Trophoblast cell (in vitro differentiated cells and primary cell): ENCODE measurements at regions not wholly inside any gene's neighbourhood (a gene's known extent, or its start where the extent isn't known, plus 50 kb on each side); places are given as distances from the start of the nearest gene placed in this dataset.

Experiments used
- DNase-seq, 2 donors: peaks; one replicate each; pipeline ENCODE4 v3.0.0-alpha.2; 2016
- H2AFZ ChIP-seq: 2 replicates; pipeline ENCODE4 v1.6.1; 2013; ENCODE audit warnings: low read length, moderate library complexity, mild to moderate bottlenecking; ENCODE audit not compliant: insufficient read depth, poor library complexity
- H2AK5ac ChIP-seq: 2 replicates; pipeline ENCODE4 v1.6.1; 2013; ENCODE audit warnings: mild to moderate bottlenecking, low read length
- H2BK120ac ChIP-seq: 2 replicates; pipeline ENCODE4 v1.6.1; 2013; ENCODE audit warnings: low read length, mild to moderate bottlenecking, moderate library complexity; ENCODE audit not compliant: insufficient read depth, poor library complexity
- H2BK12ac ChIP-seq: 2 replicates; pipeline ENCODE4 v1.6.1; 2013; ENCODE audit warnings: mild to moderate bottlenecking, low read length, moderate library complexity
- H2BK5ac ChIP-seq: 2 replicates; pipeline ENCODE4 v1.6.1; 2013; ENCODE audit warnings: low read length, low read depth, moderate library complexity, mild to moderate bottlenecking; ENCODE audit not compliant: poor library complexity
- H3K14ac ChIP-seq: 2 replicates; pipeline ENCODE4 v1.6.1; 2013; ENCODE audit warnings: mild to moderate bottlenecking, low read length
- H3K18ac ChIP-seq: 2 replicates; pipeline ENCODE4 v1.6.1; 2013; ENCODE audit warnings: mild to moderate bottlenecking, low read length
- H3K23ac ChIP-seq: 2 replicates; pipeline ENCODE4 v1.6.1; 2013; ENCODE audit warnings: low read length
- H3K27ac ChIP-seq: 2 replicates; pipeline ENCODE4 v1.5.1; 2013; ENCODE audit warnings: low read depth, mild to moderate bottlenecking, inconsistent platforms, low read length, moderate library complexity
- H3K27me3 ChIP-seq: 2 replicates; pipeline ENCODE4 v1.6.1; 2013; ENCODE audit warnings: inconsistent platforms, mild to moderate bottlenecking, low read length, moderate library complexity; ENCODE audit not compliant: insufficient read depth
- H3K36me3 ChIP-seq, 2 experiments: 1 replicate in 1 of 2; 2 replicates in 1 of 2; pipeline ENCODE4 v1.6.1; 2013; ENCODE audit warnings: low read length in 2 of 2, mild to moderate bottlenecking in 2 of 2, moderate library complexity in 1 of 2; ENCODE audit not compliant: insufficient read depth in 2 of 2, control insufficient read depth in 1 of 2
- H3K4ac ChIP-seq: 2 replicates; pipeline ENCODE4 v1.6.1; 2013; ENCODE audit warnings: low read depth, mild to moderate bottlenecking, low read length, moderate library complexity
- H3K4me1 ChIP-seq, 2 experiments: 1 replicate in 1 of 2; 2 replicates in 1 of 2; pipeline ENCODE4 v1.6.1; 2013; ENCODE audit warnings: low read length in 2 of 2, mild to moderate bottlenecking in 2 of 2, moderate library complexity in 1 of 2; ENCODE audit not compliant: insufficient read depth in 2 of 2, control insufficient read depth in 1 of 2
- H3K4me2 ChIP-seq: 2 replicates; pipeline ENCODE4 v1.6.1; 2013; ENCODE audit warnings: inconsistent platforms, mild to moderate bottlenecking, low read length, moderate library complexity
- H3K4me3 ChIP-seq: 2 replicates; pipeline ENCODE4 v1.5.1; 2013; ENCODE audit warnings: mild to moderate bottlenecking, low read depth, low read length, inconsistent platforms
- H3K79me1 ChIP-seq: one replicate; pipeline ENCODE4 v1.6.1; 2013; ENCODE audit warnings: low read length
- H3K79me2 ChIP-seq: 2 replicates; pipeline ENCODE4 v1.6.1; 2013; ENCODE audit warnings: low read length, mild to moderate bottlenecking; ENCODE audit not compliant: control insufficient read depth, insufficient read depth, poor library complexity
- H3K9ac ChIP-seq: 2 replicates; pipeline ENCODE4 v1.6.1; 2013; ENCODE audit warnings: mild to moderate bottlenecking, low read length
- H3K9me3 ChIP-seq: 2 replicates; pipeline ENCODE4 v1.6.1; 2013; ENCODE audit warnings: low read depth, mild to moderate bottlenecking, control low read depth, inconsistent platforms, low read length; ENCODE audit not compliant: insufficient read depth
- H4K12ac ChIP-seq: 2 replicates; pipeline ENCODE4 v1.6.1; 2013; ENCODE audit warnings: low read depth, mild to moderate bottlenecking, low read length, moderate library complexity
- H4K8ac ChIP-seq: 2 replicates; pipeline ENCODE4 v1.6.1; 2013; ENCODE audit warnings: low read depth, mild to moderate bottlenecking, low read length, moderate library complexity
- H4K91ac ChIP-seq: one replicate; pipeline ENCODE4 v1.6.1; 2013; ENCODE audit warnings: low read depth, mild to moderate bottlenecking, low read length, moderate library complexity
- WGBS: extraction: QIAGEN DNeasy Blood & Tissue Kit; methylation state at CpG from one replicate; pipeline ENCODE4 v1.1.7; 2013; ENCODE audit warnings: missing lambda C conversion rate; ENCODE audit not compliant: insufficient read length, insufficient coverage; ENCODE audit errors: extremely low coverage; 5-methylcytosine and 5-hydroxymethylcytosine counted together

DNA sequence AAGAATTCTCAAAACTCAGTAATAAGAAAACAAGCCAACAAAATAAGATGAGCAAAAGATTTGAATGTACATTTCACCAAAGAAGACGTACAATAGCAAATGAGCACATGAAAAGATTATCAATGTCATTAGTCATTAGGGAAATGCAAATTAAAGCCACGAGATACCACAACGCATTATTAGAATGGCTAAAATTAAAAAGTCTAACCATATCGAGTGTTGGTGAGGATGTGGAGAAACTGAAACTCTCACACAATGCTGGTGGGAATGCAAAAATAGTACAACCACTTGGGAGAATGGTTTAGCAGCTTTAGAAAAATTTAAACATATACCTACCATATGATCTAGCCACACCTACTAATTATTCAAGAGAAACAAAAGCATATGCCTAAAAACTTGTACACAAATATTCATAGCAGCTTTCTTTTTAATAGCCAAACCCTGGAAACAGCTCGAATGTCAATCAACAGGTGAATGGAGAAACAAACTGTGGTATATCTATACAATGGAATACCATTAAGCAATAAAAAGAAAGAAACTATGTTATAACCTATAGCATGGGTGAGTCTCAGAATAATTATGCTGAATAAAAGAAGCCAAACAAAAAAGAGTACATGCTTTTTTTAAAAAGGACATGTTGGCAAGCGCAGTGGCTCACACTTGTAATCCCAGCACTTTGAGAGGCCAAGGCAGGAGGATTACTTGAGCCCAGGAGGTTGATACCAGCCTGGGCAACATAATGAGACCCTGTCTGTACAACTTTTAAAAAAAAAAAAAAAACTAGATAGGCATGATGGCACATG is 103.6 kb downstream of the LITAF start:
- DNase-seq = no peak
- WGBS = no CpG with 5 or more reads among the region's 6 CpGs

DNA sequence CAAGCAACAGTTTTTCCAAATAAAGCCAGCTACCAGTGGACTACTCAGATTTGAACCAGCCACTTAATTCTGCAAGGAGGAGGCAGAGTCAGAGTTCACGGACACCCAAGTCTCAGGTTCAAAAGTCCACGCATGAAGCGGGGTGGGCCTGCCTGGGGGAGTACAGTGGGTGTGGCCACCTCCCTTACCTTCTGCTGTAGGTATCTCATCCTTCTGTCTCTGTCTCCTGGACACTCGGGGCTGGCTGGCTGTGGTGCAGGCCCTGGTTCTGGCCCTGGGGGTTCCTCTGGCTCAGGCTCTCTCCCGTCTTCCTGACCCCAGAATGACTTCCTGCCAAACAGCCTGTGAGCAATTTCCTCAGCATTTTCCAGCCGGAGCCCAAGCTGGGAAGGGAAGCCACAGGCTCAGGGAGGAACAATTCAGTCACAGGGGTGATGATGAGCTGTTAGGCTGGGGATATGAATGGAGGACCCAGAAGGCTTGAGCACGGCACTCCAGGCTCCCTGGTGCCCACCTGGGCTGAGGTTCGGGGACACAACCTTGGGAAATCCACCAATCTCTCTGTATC is 101.9 kb downstream of the LITAF start:
- H3K79me2 ChIP-seq = no peaks in the 10 kb centered on the region
- no peak overlapping the region for H4K8ac ChIP-seq
- WGBS = no CpG with 5 or more reads among the region's 8 CpGs
- H3K14ac ChIP-seq = no peak overlapping the region
- H3K9me3 ChIP-seq = peaks cover 7% of the 10 kb centered on the region
- no peaks in the 10 kb centered on the region for H3K36me3 ChIP-seq
- no peak overlapping the region for H3K18ac ChIP-seq
- no peak overlapping the region for H3K27ac ChIP-seq
- no peak for DNase-seq
- H3K4me3 ChIP-seq = no peak overlapping the region
- H2BK12ac ChIP-seq = no peak overlapping the region
- H2BK120ac ChIP-seq = no peak overlapping the region
- H2AK5ac ChIP-seq = no peak overlapping the region
- H3K4ac ChIP-seq = no peak overlapping the region
- no peak overlapping the region for H2AFZ ChIP-seq
- H4K91ac ChIP-seq = no peak overlapping the region
- H3K79me1 ChIP-seq = no peaks in the 10 kb centered on the region
- no peaks in the 10 kb centered on the region for H3K27me3 ChIP-seq
- no peak overlapping the region for H4K12ac ChIP-seq
- H2BK5ac ChIP-seq = no peak overlapping the region
- no peak overlapping the region for H3K23ac ChIP-seq
- no peak overlapping the region for H3K4me2 ChIP-seq
- no peak overlapping the region for H3K9ac ChIP-seq
- peaks cover 0 to 2% of the 10 kb centered on the region in 2 experiments for H3K4me1 ChIP-seq

More for the DNA sequence above, 103.6 kb downstream of the LITAF start:
- Histone ChIP-seq H2AFZ (no peak overlapping the region), H3K36me3 (no peaks in the 10 kb centered on the region), H2BK5ac (no peak overlapping the region), H2BK12ac (no peak overlapping the region), H4K91ac (no peak overlapping the region), H3K79me2 (no peaks in the 10 kb centered on the region), H4K12ac (no peak overlapping the region), H3K9me3 (peaks cover 7% of the 10 kb centered on the region), H3K4me3 (no peak overlapping the region), H2BK120ac (no peak overlapping the region), H3K18ac (no peak overlapping the region), H2AK5ac (no peak overlapping the region), H3K79me1 (no peaks in the 10 kb centered on the region), H3K4ac (no peak overlapping the region), H3K23ac (no peak overlapping the region), H3K4me1 (no peaks in the 10 kb centered on the region), H3K27ac (no peak overlapping the region), H3K14ac (no peak overlapping the region), H3K9ac (no peak overlapping the region), H3K4me2 (no peak overlapping the region), H3K27me3 (no peaks in the 10 kb centered on the region), H4K8ac (no peak overlapping the region)

DNA sequence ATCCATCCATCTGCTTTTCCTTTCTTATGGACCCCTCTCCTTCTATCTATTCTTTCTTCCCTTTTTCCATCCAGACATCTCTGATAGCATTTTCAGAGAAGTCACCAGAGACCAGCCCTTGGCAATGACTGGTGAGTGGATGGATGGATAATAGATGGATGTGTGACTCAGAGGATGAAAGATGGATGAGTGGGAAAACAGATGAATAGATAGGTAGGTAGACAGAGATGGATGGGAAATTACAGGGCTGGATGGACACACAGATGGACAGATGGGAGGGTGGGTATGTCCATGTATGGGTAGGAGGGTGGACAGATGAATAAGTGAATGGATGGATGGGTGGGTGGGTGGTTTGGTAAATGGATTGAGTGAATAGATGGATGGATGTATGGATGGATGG is 101.0 kb downstream of the LITAF start:
- H2AK5ac ChIP-seq = no peak overlapping the region
- H3K9ac ChIP-seq = no peak overlapping the region
- peaks cover 0 to 2% of the 10 kb centered on the region in 2 experiments for H3K4me1 ChIP-seq
- H2BK120ac ChIP-seq = no peak overlapping the region
- H3K27me3 ChIP-seq = no peaks in the 10 kb centered on the region
- no peaks in the 10 kb centered on the region for H3K36me3 ChIP-seq
- no peak overlapping the region for H4K8ac ChIP-seq
- H3K27ac ChIP-seq = no peak overlapping the region
- no peaks in the 10 kb centered on the region for H3K79me1 ChIP-seq
- H2BK12ac ChIP-seq = no peak overlapping the region
- no peak overlapping the region for H2BK5ac ChIP-seq
- no peaks in the 10 kb centered on the region for H3K79me2 ChIP-seq
- DNase-seq = no peak
- no peak overlapping the region for H3K4ac ChIP-seq
- H4K91ac ChIP-seq = no peak overlapping the region
- H3K14ac ChIP-seq = no peak overlapping the region
- no peak overlapping the region for H3K4me3 ChIP-seq
- H3K23ac ChIP-seq = no peak overlapping the region
- H3K9me3 ChIP-seq = peaks cover 7% of the 10 kb centered on the region
- H3K18ac ChIP-seq = no peak overlapping the region
- no peak overlapping the region for H4K12ac ChIP-seq
- H3K4me2 ChIP-seq = no peak overlapping the region
- H2AFZ ChIP-seq = no peak overlapping the region

DNA sequence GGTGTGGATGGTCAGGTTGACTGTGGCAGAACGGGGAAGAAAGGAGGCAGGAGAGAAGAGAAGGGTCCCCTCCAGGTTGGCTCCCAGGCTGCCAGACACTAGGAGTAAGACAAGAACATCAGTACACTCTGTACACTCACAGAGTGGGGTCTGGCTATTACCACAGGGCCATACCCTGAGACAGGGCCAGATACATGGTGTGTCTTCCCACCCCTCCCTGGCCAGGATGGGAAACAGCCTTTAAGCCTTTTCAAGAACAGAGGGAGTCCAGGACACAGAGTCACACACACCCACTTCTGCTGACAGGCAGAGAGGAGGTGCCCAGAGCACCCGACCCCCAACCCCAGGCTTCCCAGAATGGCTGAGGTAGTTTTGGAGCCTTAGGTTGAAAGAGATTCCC is 99.4 kb downstream of the LITAF start:
- no peak overlapping the region for H3K9ac ChIP-seq
- no peak overlapping the region for H3K27ac ChIP-seq
- no peak overlapping the region for H3K4ac ChIP-seq
- no peaks in the 10 kb centered on the region for H3K27me3 ChIP-seq
- H2AK5ac ChIP-seq = no peak overlapping the region
- no peak for DNase-seq
- H2AFZ ChIP-seq = peak overlapping the region; percentile 45
- no peak overlapping the region for H3K18ac ChIP-seq
- H4K8ac ChIP-seq = no peak overlapping the region
- no peak overlapping the region for H4K12ac ChIP-seq
- no peak overlapping the region for H3K23ac ChIP-seq
- peaks cover 7% of the 10 kb centered on the region for H3K9me3 ChIP-seq
- H3K36me3 ChIP-seq = no peaks in the 10 kb centered on the region
- no peak overlapping the region for H3K4me2 ChIP-seq
- no peak overlapping the region for H4K91ac ChIP-seq
- no peak overlapping the region for H3K4me3 ChIP-seq
- no peak overlapping the region for H2BK5ac ChIP-seq
- no peaks in the 10 kb centered on the region for H3K79me2 ChIP-seq
- no peak overlapping the region for H3K14ac ChIP-seq
- no peak overlapping the region for H2BK12ac ChIP-seq
- no peaks in the 10 kb centered on the region for H3K79me1 ChIP-seq
- H3K4me1 ChIP-seq = peaks cover 0 to 2% of the 10 kb centered on the region in 2 experiments
- no peak overlapping the region for H2BK120ac ChIP-seq
- WGBS = no CpG with 5 or more reads among the region's 2 CpGs
